ENCODE measurements at regions not wholly inside any gene's neighbourhood (a gene's known extent, or its start where the extent isn't known, plus 50 kb on each side); places are given as distances from the start of the nearest gene placed in this dataset.
"Not testable (repeated sequence)": the region's sequence is repeated elsewhere in the genome, so short reads cannot be mapped to it uniquely, and the experiment has no call there.

GRCh38 chr1:19024532-19024931 is 68.1 kb upstream of the IFFO2 start:
- H3K9me3 Mint-ChIP-seq: no peaks in the 10 kb centered on the region
- H3K4me1 Mint-ChIP-seq (ENCODE audit: low read depth): no peaks in the 10 kb centered on the region
- H3K36me3 Mint-ChIP-seq (ENCODE audit: low read depth): no peaks in the 10 kb centered on the region
- peaks cover 29% of the 10 kb centered on the region for H3K27me3 Mint-ChIP-seq (ENCODE audit: insufficient read depth)
- no peak overlapping the region for H3K27ac Mint-ChIP-seq
- DNase-seq (ENCODE audit: low spot score): no peak
- H3K4me3 Mint-ChIP-seq: no peak overlapping the region
- intact Hi-C loops (cut with micrococcal nuclease): no loop called here

- H3K27ac Mint-ChIP-seq: no peak overlapping the region
- H3K27me3 Mint-ChIP-seq (ENCODE audit: insufficient read depth): peaks cover 28% of the 10 kb centered on the region
- intact Hi-C loops (cut with micrococcal nuclease): no loop called here
- no peak overlapping the region for H3K4me3 Mint-ChIP-seq
- H3K9me3 Mint-ChIP-seq: no peaks in the 10 kb centered on the region
- no peak for DNase-seq (ENCODE audit: low spot score)
- no peaks in the 10 kb centered on the region for H3K36me3 Mint-ChIP-seq (ENCODE audit: low read depth)
- H3K4me1 Mint-ChIP-seq (ENCODE audit: low read depth): no peaks in the 10 kb centered on the region
Measured at GRCh38 chr1:19023787-19024186, 67.3 kb upstream of the IFFO2 start.

GRCh38 chr1:19021845-19022244 is 65.4 kb upstream of the IFFO2 start:
- Mint-ChIP-seq H3K4me1 (ENCODE audit: low read depth) (no peaks in the 10 kb centered on the region), H3K4me3 (no peak overlapping the region)

GRCh38 chr1:19019288-19019687 is 62.8 kb upstream of the IFFO2 start:
- H3K27ac Mint-ChIP-seq; DNase-seq (ENCODE audit: low spot score); H3K4me3 Mint-ChIP-seq; H3K4me1 Mint-ChIP-seq (ENCODE audit: low read depth); H3K9me3 Mint-ChIP-seq; intact Hi-C loops (cut with micrococcal nuclease); H3K36me3 Mint-ChIP-seq (ENCODE audit: low read depth): not testable (repeated sequence)
- peaks cover 27% of the 10 kb centered on the region for H3K27me3 Mint-ChIP-seq (ENCODE audit: insufficient read depth)

More at GRCh38 chr1:19021845-19022244, 65.4 kb upstream of the IFFO2 start:
- no peak overlapping the region for H3K27ac Mint-ChIP-seq
- H3K9me3 Mint-ChIP-seq: no peaks in the 10 kb centered on the region
- no peaks in the 10 kb centered on the region for H3K36me3 Mint-ChIP-seq (ENCODE audit: low read depth)
- intact Hi-C loops (cut with micrococcal nuclease): no loop called here
- H3K27me3 Mint-ChIP-seq (ENCODE audit: insufficient read depth): peaks cover 25% of the 10 kb centered on the region
- no peak for DNase-seq (ENCODE audit: low spot score)

- H3K9me3 Mint-ChIP-seq: no peaks in the 10 kb centered on the region
- H3K4me1 Mint-ChIP-seq (ENCODE audit: low read depth): peaks cover 17% of the 10 kb centered on the region
- H3K4me3 Mint-ChIP-seq: no peak overlapping the region
- no peak overlapping the region for H3K27ac Mint-ChIP-seq
- intact Hi-C loops (cut with micrococcal nuclease): no loop called here
- DNase-seq (ENCODE audit: low spot score): no peak
- no peaks in the 10 kb centered on the region for H3K36me3 Mint-ChIP-seq (ENCODE audit: low read depth)
- peaks cover 24% of the 10 kb centered on the region for H3K27me3 Mint-ChIP-seq (ENCODE audit: insufficient read depth)
Measured at GRCh38 chr1:19015476-19015875, 59.0 kb upstream of the IFFO2 start.

GRCh38 chr1:19014765-19015164 is 58.3 kb upstream of the IFFO2 start:
- Mint-ChIP-seq H3K27me3 (ENCODE audit: insufficient read depth) (peaks cover 18% of the 10 kb centered on the region), H3K4me3 (no peak overlapping the region), H3K9me3 (no peaks in the 10 kb centered on the region), H3K4me1 (ENCODE audit: low read depth) (peaks cover 24% of the 10 kb centered on the region), H3K36me3 (ENCODE audit: low read depth) (no peaks in the 10 kb centered on the region), H3K27ac (no peak overlapping the region)
- DNase-seq (ENCODE audit: low spot score): no peak
- intact Hi-C loops (cut with micrococcal nuclease): no loop called here

GRCh38 chr1:19013826-19014548 is 57.5 kb upstream of the IFFO2 start:
- Mint-ChIP-seq H3K4me1 (ENCODE audit: low read depth) (peaks cover 32% of the 10 kb centered on the region), H3K9me3 (no peaks in the 10 kb centered on the region), H3K27ac (no peak overlapping the region), H3K27me3 (ENCODE audit: insufficient read depth) (peaks cover 20% of the 10 kb centered on the region), H3K36me3 (ENCODE audit: low read depth) (no peaks in the 10 kb centered on the region), H3K4me3 (no peak overlapping the region)
- DNase-seq (ENCODE audit: low spot score): no peak
- intact Hi-C loops (cut with micrococcal nuclease): no loop called here

GRCh38 chr1:19011845-19012231 is 55.4 kb upstream of the IFFO2 start:
- peak overlapping the region; percentile 64 for H3K27ac Mint-ChIP-seq
- peaks cover 33% of the 10 kb centered on the region for H3K4me1 Mint-ChIP-seq (ENCODE audit: low read depth)
- intact Hi-C loops (cut with micrococcal nuclease): loop anchor here (1.0 kb wide), 6 partner anchors 9 to 110 kb away; partner anchors contain the start of gene ALDH4A1
- H3K4me3 Mint-ChIP-seq: peak overlapping the region; percentile 48
- no peaks in the 10 kb centered on the region for H3K36me3 Mint-ChIP-seq (ENCODE audit: low read depth)
- DNase-seq (ENCODE audit: low spot score): no peak
- H3K27me3 Mint-ChIP-seq (ENCODE audit: insufficient read depth): peaks cover 15% of the 10 kb centered on the region
- H3K9me3 Mint-ChIP-seq: no peaks in the 10 kb centered on the region

- Mint-ChIP-seq H3K27me3 (ENCODE audit: insufficient read depth) (peaks cover 15% of the 10 kb centered on the region), H3K4me1 (ENCODE audit: low read depth) (peaks cover 33% of the 10 kb centered on the region), H3K27ac (peak overlapping the region; percentile 64), H3K4me3 (peak overlapping the region; percentile 59), H3K9me3 (no peaks in the 10 kb centered on the region), H3K36me3 (ENCODE audit: low read depth) (no peaks in the 10 kb centered on the region)
- DNase-seq (ENCODE audit: low spot score): peak; percentile 75
- intact Hi-C loops (cut with micrococcal nuclease): loop anchor here (1.0 kb wide), 6 partner anchors 8 to 109 kb away; partner anchors contain the start of gene ALDH4A1
Measured at GRCh38 chr1:19010995-19011844, 54.7 kb upstream of the IFFO2 start.

GRCh38 chr1:19010503-19010902 is 54.0 kb upstream of the IFFO2 start:
- Mint-ChIP-seq H3K4me1 (ENCODE audit: low read depth) (peaks cover 33% of the 10 kb centered on the region), H3K27me3 (ENCODE audit: insufficient read depth) (peaks cover 15% of the 10 kb centered on the region), H3K9me3 (no peaks in the 10 kb centered on the region)

GRCh38 chr1:19009882-19010321 is 53.4 kb upstream of the IFFO2 start:
- intact Hi-C loops (cut with micrococcal nuclease): no loop called here
- no peaks in the 10 kb centered on the region for H3K9me3 Mint-ChIP-seq
- peak overlapping the region; percentile 64 for H3K27ac Mint-ChIP-seq
- H3K27me3 Mint-ChIP-seq (ENCODE audit: insufficient read depth): peaks cover 14% of the 10 kb centered on the region
- peaks cover 33% of the 10 kb centered on the region for H3K4me1 Mint-ChIP-seq (ENCODE audit: low read depth)
- no peak for DNase-seq (ENCODE audit: low spot score)
- H3K4me3 Mint-ChIP-seq: no peak overlapping the region
- H3K36me3 Mint-ChIP-seq (ENCODE audit: low read depth): peaks cover 1% of the 10 kb centered on the region

More at GRCh38 chr1:19010503-19010902, 54.0 kb upstream of the IFFO2 start:
- peak overlapping the region; percentile 59 for H3K4me3 Mint-ChIP-seq
- peaks cover 1% of the 10 kb centered on the region for H3K36me3 Mint-ChIP-seq (ENCODE audit: low read depth)
- no peak for DNase-seq (ENCODE audit: low spot score)
- intact Hi-C loops (cut with micrococcal nuclease): no loop called here
- H3K27ac Mint-ChIP-seq: peak overlapping the region; percentile 64

- H3K27ac Mint-ChIP-seq: no peak overlapping the region
- intact Hi-C loops (cut with micrococcal nuclease): no loop called here
Measured at GRCh38 chr1:19009126-19009881, 52.8 kb upstream of the IFFO2 start.

More at GRCh38 chr1:19009126-19009881, 52.8 kb upstream of the IFFO2 start:
- Mint-ChIP-seq H3K4me3 (no peak overlapping the region), H3K36me3 (ENCODE audit: low read depth) (peaks cover 1% of the 10 kb centered on the region), H3K9me3 (no peaks in the 10 kb centered on the region), H3K4me1 (ENCODE audit: low read depth) (peaks cover 33% of the 10 kb centered on the region), H3K27me3 (ENCODE audit: insufficient read depth) (peaks cover 11% of the 10 kb centered on the region)
- DNase-seq (ENCODE audit: low spot score): no peak
